ENCODE measurements at regions not wholly inside any gene's neighbourhood (a gene's known extent, or its start where the extent isn't known, plus 50 kb on each side); places are given as distances from the start of the nearest gene placed in this dataset.

DNA sequence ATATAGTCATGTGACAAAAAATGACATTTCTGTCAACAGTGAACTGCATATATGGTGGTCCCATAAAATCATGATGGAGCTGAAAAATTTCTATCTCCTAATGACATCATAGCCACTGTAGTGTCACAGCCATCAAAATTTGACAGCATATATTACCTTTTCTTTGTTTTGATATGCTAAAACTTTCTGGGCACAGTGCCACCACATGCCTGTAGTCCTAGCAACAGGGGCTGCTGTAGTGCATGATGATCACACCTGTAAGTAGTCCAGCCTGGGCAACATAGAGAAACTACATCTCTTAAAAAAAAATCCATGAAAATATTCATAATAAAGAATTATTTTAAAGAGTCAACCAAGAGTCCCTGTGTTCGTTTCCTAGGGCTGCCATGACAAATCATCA lies 155.5 kb upstream of the SERTAD2 start:
- ChIA-PET CTCF (interaction anchor here (1.0 to 1.3 kb wide), 2 partner anchors 8 to 163 kb away, joined by 3 to 4 read pairs; no protein-coding TSS in a partner anchor), POLR2A (no interaction called here)
- H3K9ac ChIP-seq = no peak overlapping the region
- H3K36me3 ChIP-seq (replicated peaks in 1 of 2; ENCODE audit: control insufficient read depth in 1 of 2, insufficient read depth in 2 of 2, low read length in 1 of 2) = no peaks in the 10 kb centered on the region
- no peaks in the 10 kb centered on the region for H3K27me3 ChIP-seq (ENCODE audit: insufficient read depth)
- H3K9me2 ChIP-seq = no peaks in the 10 kb centered on the region
- H3K4me2 ChIP-seq = no peak overlapping the region
- H2AFZ ChIP-seq (ENCODE audit: low read depth) = no peak overlapping the region
- H3K27ac ChIP-seq (ENCODE audit: low read depth in 2 of 2, low read length in 1 of 2) = no peak overlapping the region
- no peak overlapping the region for H3K4me3 ChIP-seq (ENCODE audit: low read depth in 2 of 2, low read length in 1 of 2)
- peaks cover 0 to 4% of the 10 kb centered on the region in 2 experiments; a peak in 1 of 4 replicates for H3K4me1 ChIP-seq (ENCODE audit: control insufficient read depth in 1 of 2, insufficient read depth in 2 of 2, low read depth in 1 of 2, low read length in 1 of 2)
- TF ChIP-seq, protein P1, sequence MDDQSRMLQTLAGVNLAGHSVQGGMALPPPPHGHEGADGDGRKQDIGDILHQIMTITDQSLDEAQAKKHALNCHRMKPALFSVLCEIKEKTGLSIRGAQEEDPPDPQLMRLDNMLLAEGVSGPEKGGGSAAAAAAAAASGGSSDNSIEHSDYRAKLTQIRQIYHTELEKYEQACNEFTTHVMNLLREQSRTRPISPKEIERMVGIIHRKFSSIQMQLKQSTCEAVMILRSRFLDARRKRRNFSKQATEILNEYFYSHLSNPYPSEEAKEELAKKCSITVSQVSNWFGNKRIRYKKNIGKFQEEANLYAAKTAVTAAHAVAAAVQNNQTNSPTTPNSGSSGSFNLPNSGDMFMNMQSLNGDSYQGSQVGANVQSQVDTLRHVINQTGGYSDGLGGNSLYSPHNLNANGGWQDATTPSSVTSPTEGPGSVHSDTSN (IDR thresholded peaks at IDR 0.05) = no peak
- TF ChIP-seq EZH2phosphoT487 (IDR thresholded peaks at IDR 0.05; ENCODE audit: borderline replicate concordance, low read depth) = no peak
- TF ChIP-seq TCF12 (IDR thresholded peaks at IDR 0.05) = no peak
- no peak for TF ChIP-seq FOXJ3 (CRISPR knock-in tag; IDR thresholded peaks at IDR 0.05)
- TF ChIP-seq, protein P2, sequence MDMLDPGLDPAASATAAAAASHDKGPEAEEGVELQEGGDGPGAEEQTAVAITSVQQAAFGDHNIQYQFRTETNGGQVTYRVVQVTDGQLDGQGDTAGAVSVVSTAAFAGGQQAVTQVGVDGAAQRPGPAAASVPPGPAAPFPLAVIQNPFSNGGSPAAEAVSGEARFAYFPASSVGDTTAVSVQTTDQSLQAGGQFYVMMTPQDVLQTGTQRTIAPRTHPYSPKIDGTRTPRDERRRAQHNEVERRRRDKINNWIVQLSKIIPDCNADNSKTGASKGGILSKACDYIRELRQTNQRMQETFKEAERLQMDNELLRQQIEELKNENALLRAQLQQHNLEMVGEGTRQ (IDR thresholded peaks at IDR 0.05; ENCODE audit: borderline replicate concordance, low read depth, low read length) = no peak
- no peak for TF ChIP-seq NFIC (IDR thresholded peaks at IDR 0.05; ENCODE audit: borderline replicate concordance)
- TF ChIP-seq RFX5 (IDR thresholded peaks at IDR 0.05; ENCODE audit: low read length) = no peak
- TF ChIP-seq FOXM1 (IDR thresholded peaks at IDR 0.05; ENCODE audit: low read depth) = no peak
- TF ChIP-seq SIN3A (IDR thresholded peaks at IDR 0.05; ENCODE audit: borderline replicate concordance, low read depth, low read length) = no peak
- no peak for TF ChIP-seq RXRA (IDR thresholded peaks at IDR 0.05; ENCODE audit: borderline replicate concordance, low read depth)
- TF ChIP-seq RCOR1 (IDR thresholded peaks at IDR 0.05; ENCODE audit: low read length) = no peak
- no peak for TF ChIP-seq FOSL2 (IDR thresholded peaks at IDR 0.05; ENCODE audit: borderline replicate concordance, low read depth)
- TF ChIP-seq IRF3 (IDR thresholded peaks at IDR 0.05; ENCODE audit: low read depth, low read length) = no peak
- TF ChIP-seq MEF2A (IDR thresholded peaks at IDR 0.05; ENCODE audit: borderline replicate concordance, low read depth) = no peak
- TF ChIP-seq, protein P3, sequence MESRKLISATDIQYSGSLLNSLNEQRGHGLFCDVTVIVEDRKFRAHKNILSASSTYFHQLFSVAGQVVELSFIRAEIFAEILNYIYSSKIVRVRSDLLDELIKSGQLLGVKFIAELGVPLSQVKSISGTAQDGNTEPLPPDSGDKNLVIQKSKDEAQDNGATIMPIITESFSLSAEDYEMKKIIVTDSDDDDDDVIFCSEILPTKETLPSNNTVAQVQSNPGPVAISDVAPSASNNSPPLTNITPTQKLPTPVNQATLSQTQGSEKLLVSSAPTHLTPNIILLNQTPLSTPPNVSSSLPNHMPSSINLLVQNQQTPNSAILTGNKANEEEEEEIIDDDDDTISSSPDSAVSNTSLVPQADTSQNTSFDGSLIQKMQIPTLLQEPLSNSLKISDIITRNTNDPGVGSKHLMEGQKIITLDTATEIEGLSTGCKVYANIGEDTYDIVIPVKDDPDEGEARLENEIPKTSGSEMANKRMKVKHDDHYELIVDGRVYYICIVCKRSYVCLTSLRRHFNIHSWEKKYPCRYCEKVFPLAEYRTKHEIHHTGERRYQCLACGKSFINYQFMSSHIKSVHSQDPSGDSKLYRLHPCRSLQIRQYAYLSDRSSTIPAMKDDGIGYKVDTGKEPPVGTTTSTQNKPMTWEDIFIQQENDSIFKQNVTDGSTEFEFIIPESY (IDR thresholded peaks at IDR 0.05; ENCODE audit: borderline replicate concordance, low read depth) = no peak
- no peak for TF ChIP-seq ELF1 (IDR thresholded peaks at IDR 0.05)
- no peak for TF ChIP-seq NRF1 (IDR thresholded peaks at IDR 0.05; ENCODE audit: low read depth, low read length)
- TF ChIP-seq CHD2 (IDR thresholded peaks at IDR 0.05; ENCODE audit: low read length, partially characterized antibody) = no peak
- TF ChIP-seq JUND (IDR thresholded peaks at IDR 0.05) = no peak
- TF ChIP-seq GATA2 (CRISPR knock-in tag; IDR thresholded peaks at IDR 0.05) = no peak
- H4K20me1 ChIP-seq (ENCODE audit: insufficient read depth) = no peaks in the 10 kb centered on the region
- DNase-seq = no peak
- H3K9me3 ChIP-seq = no peaks in the 10 kb centered on the region
- no peaks in the 10 kb centered on the region for H3K79me2 ChIP-seq (ENCODE audit: insufficient read depth)
- H3F3A ChIP-seq (replicated peaks; ENCODE audit: insufficient read depth) = no peaks in the 10 kb centered on the region
- WGBS (ENCODE audit: low lambda C conversion rate) = 88% methylated on average over 1 of the region's 1 CpG
